PC-9 (cell line): ENCODE measurements at regions not wholly inside any gene's neighbourhood (a gene's known extent, or its start where the extent isn't known, plus 50 kb on each side); places are given as distances from the start of the nearest gene placed in this dataset.

ENCODE experiments used
- EZH2 ChIP-seq: fragments of 200-600 bp; sonication (generic); IDR thresholded peaks from 2 replicates; pipeline ENCODE4 v1.8.0; 2017; ENCODE audit warnings: antibody characterized with exemption, low read depth
- TF ChIP-seq, protein P1 (sequence below): fragments of 200-600 bp; sonication (generic); conservative IDR thresholded peaks from 2 replicates; pipeline ENCODE4 v1.6.1; 2017; ENCODE audit warnings: mixed run types, antibody characterized with exemption, mild to moderate bottlenecking, moderate library complexity

DNA sequence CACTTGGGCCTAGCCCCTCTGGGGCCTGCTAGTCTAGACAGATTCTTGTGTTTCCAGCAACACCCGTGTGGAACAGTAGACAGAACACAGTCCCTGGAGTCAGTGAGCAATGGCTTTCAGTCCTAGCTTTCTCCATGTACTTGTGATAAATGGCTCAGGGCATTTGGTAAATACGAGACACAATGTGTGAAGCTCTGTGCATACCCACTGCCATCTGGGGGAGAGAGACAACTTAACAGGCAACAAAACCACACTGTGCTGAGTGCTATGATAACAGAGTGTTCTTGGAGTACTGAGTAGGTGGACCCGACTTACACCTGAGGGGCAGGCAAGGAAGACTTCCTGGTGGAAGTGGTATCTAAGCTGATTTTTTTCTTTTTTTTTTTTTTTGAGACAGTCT, 86.3 kb upstream of the TBX3 start:
- TF ChIP-seq, protein P1, sequence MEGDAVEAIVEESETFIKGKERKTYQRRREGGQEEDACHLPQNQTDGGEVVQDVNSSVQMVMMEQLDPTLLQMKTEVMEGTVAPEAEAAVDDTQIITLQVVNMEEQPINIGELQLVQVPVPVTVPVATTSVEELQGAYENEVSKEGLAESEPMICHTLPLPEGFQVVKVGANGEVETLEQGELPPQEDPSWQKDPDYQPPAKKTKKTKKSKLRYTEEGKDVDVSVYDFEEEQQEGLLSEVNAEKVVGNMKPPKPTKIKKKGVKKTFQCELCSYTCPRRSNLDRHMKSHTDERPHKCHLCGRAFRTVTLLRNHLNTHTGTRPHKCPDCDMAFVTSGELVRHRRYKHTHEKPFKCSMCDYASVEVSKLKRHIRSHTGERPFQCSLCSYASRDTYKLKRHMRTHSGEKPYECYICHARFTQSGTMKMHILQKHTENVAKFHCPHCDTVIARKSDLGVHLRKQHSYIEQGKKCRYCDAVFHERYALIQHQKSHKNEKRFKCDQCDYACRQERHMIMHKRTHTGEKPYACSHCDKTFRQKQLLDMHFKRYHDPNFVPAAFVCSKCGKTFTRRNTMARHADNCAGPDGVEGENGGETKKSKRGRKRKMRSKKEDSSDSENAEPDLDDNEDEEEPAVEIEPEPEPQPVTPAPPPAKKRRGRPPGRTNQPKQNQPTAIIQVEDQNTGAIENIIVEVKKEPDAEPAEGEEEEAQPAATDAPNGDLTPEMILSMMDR = no peak
- TF ChIP-seq EZH2 = no peak
